A549 (cell line): ENCODE measurements at regions not wholly inside any gene's neighbourhood (a gene's known extent, or its start where the extent isn't known, plus 50 kb on each side); places are given as distances from the start of the nearest gene placed in this dataset.

Experiments used
- ATAC-seq, 2 experiments: fragments of 200-7000 bp in 1 of 2; fragments of >200 bp in 1 of 2; cut with Nextera tagmentation in 1 of 2; cut with Tn5 transposase in 1 of 2; 3 replicates each; pipeline versions ENCODE4 v1.8.0 to v1.9.1; 2018 to 2020; ENCODE audit warnings: mild to moderate bottlenecking in 1 of 2, moderate library complexity in 1 of 2
- CTCF ChIA-PET: fragments of 300-600 bp; sonication (Branson Sonifier 250); formaldehyde crosslinking; extraction: SDS; loops from one replicate; lab custom pipeline; 2021; ENCODE audit warnings: antibody characterized with exemption, inconsistent platforms; lab: Yijun Ruan, JAX
- POLR2A ChIA-PET: fragments of 350-600 bp; formaldehyde crosslinking; extraction: SDS; loops from one replicate; lab custom pipeline; 2021; ENCODE audit warnings: antibody characterized with exemption, inconsistent platforms; lab: Yijun Ruan, JAX
- DNase-seq, 2 experiments: peaks; one replicate each; pipeline versions ENCODE4 v3.0.0 to v3.0.0-alpha.2; 2011 to 2016; ENCODE audit warnings: low read depth in 1 of 2, low spot score in 1 of 2
- FAIRE-seq: peaks from 2 replicates; lab custom pipeline; 2011; peaks lifted over from hg19 to GRCh38; lab: Jason Lieb, UNC
- H3K27ac ChIP-seq, 2 experiments: fragments of >200 bp; sonication (Bioruptor Twin); formaldehyde crosslinking; 3 replicates each; pipeline ENCODE4 v1.5.1; 2016 to 2017
- H3K4me1 ChIP-seq: fragments of >200 bp; sonication (Bioruptor Twin); formaldehyde crosslinking; 3 replicates; pipeline ENCODE4 v1.6.1; 2016
- H3K4me2 ChIP-seq: fragments of >200 bp; sonication (Bioruptor Twin); formaldehyde crosslinking; 3 replicates; pipeline ENCODE4 v1.6.1; 2016
- H3K4me3 ChIP-seq: fragments of >200 bp; sonication (Bioruptor Twin); formaldehyde crosslinking; 3 replicates; pipeline ENCODE4 v1.5.1; 2016
- H3K9me3 ChIP-seq: fragments of >200 bp; sonication (Bioruptor Twin); formaldehyde crosslinking; 3 replicates; pipeline ENCODE4 v1.6.1; 2016
- CBX8 ChIP-seq: fragments of 200-600 bp; sonication (generic); IDR thresholded peaks from 2 replicates; pipeline ENCODE4 v1.6.1; 2016
- CEBPB ChIP-seq, 2 experiments: fragments of >200 bp in 1 of 2; sonication (Bioruptor Twin) in 1 of 2; formaldehyde crosslinking in 1 of 2; IDR thresholded peaks; 2 replicates each; pipeline ENCODE4 v1.6.1; 2012 to 2016
- CTCF ChIP-seq: fragments of >200 bp; sonication (Bioruptor Twin); formaldehyde crosslinking; IDR thresholded peaks from 3 replicates; pipeline ENCODE4 v1.5.1; 2016
- E2F6 ChIP-seq: IDR thresholded peaks from 2 replicates; pipeline ENCODE4 v1.6.1; 2012; ENCODE audit warnings: low read depth, borderline replicate concordance
- ESRRA ChIP-seq: fragments of 150-350 bp; IDR thresholded peaks from 2 replicates; pipeline ENCODE4 v1.6.1; 2014; ENCODE audit warnings: mild to moderate bottlenecking, low read length, borderline replicate concordance
- GATA3 ChIP-seq: IDR thresholded peaks from 2 replicates; pipeline ENCODE4 v1.6.1; 2012; ENCODE audit warnings: borderline replicate concordance
- HDAC2 ChIP-seq: fragments of 200-600 bp; sonication (generic); IDR thresholded peaks from 2 replicates; pipeline ENCODE4 v1.6.1; 2016
- HEYL ChIP-seq: fragments of 250-450 bp; sonication (Bioruptor Pico); IDR thresholded peaks from 2 replicates; pipeline ENCODE4 v1.8.0; 2021; ENCODE audit warnings: mild to moderate bottlenecking, moderate library complexity
- HOXA7 ChIP-seq: fragments of 250-450 bp; sonication (Bioruptor Pico); IDR thresholded peaks from 2 replicates; pipeline ENCODE4 v1.5.0; 2020; ENCODE audit warnings: mild to moderate bottlenecking, moderate library complexity
- HOXB13 ChIP-seq: fragments of 250-450 bp; sonication (Bioruptor Pico); IDR thresholded peaks from 2 replicates; pipeline ENCODE4 v1.5.0; 2020; ENCODE audit warnings: low read depth, mild to moderate bottlenecking, moderate library complexity
- KDM1A ChIP-seq: fragments of 200-600 bp; sonication (generic); IDR thresholded peaks from 2 replicates; pipeline ENCODE4 v1.6.1; 2016; ENCODE audit warnings: low read depth, mild to moderate bottlenecking
- NFE2L2 ChIP-seq: fragments of 150-350 bp; conservative IDR thresholded peaks from 2 replicates; pipeline ENCODE4 v1.6.1; 2014; ENCODE audit warnings: low read length
- PHF8 ChIP-seq: fragments of 200-600 bp; sonication (generic); IDR thresholded peaks from 2 replicates; pipeline ENCODE4 v1.6.1; 2016; ENCODE audit warnings: low read depth, mild to moderate bottlenecking, antibody characterized with exemption, moderate library complexity, borderline replicate concordance
- POLR2A ChIP-seq: IDR thresholded peaks from 2 replicates; pipeline ENCODE4 v1.6.1; 2012; ENCODE audit warnings: mild to moderate bottlenecking, low read length
- RAD21 ChIP-seq, 2 experiments: fragments of >200 bp in 1 of 2; sonication (Bioruptor Twin) in 1 of 2; formaldehyde crosslinking in 1 of 2; IDR thresholded peaks in 1 of 2; conservative IDR thresholded peaks in 1 of 2; 2 replicates in 1 of 2; 3 replicates in 1 of 2; pipeline ENCODE4 v1.6.1; 2012 to 2018; ENCODE audit warnings: inconsistent platforms in 1 of 2
- RCOR1 ChIP-seq: fragments of 150-350 bp; IDR thresholded peaks from 2 replicates; pipeline ENCODE4 v1.6.1; 2014; ENCODE audit warnings: antibody characterized with exemption, low read length, low read depth
- RFX5 ChIP-seq: fragments of 450-650 bp; IDR thresholded peaks from 2 replicates; pipeline ENCODE4 v1.7.1; 2014; ENCODE audit warnings: antibody characterized with exemption, mild to moderate bottlenecking, moderate library complexity
- RNF2 ChIP-seq: fragments of 200-600 bp; sonication (generic); IDR thresholded peaks from 2 replicates; pipeline ENCODE4 v1.6.1; 2016; ENCODE audit warnings: low read depth, mild to moderate bottlenecking, antibody characterized with exemption, moderate library complexity, borderline replicate concordance
- SREBF2 ChIP-seq: fragments of 450-650 bp; IDR thresholded peaks from 2 replicates; pipeline ENCODE4 v1.6.1; 2014; ENCODE audit warnings: mild to moderate bottlenecking, moderate library complexity
- TFCP2L1 ChIP-seq: fragments of 250-450 bp; sonication (Bioruptor Pico); IDR thresholded peaks from 2 replicates; pipeline ENCODE4 v1.5.0; 2021; ENCODE audit warnings: mild to moderate bottlenecking
- ZSCAN20 ChIP-seq: fragments of 250-450 bp; sonication (Bioruptor Pico); IDR thresholded peaks from 2 replicates; pipeline ENCODE4 v1.8.0; 2022; ENCODE audit warnings: mild to moderate bottlenecking, moderate library complexity
- WGBS: methylation state at CpG from one replicate; pipeline ENCODE4 v1.1.6; 2017; ENCODE audit errors: missing lambda C conversion rate; 5-methylcytosine and 5-hydroxymethylcytosine counted together
- TF ChIP-seq, protein P1 (sequence below): IDR thresholded peaks from 2 replicates; pipeline ENCODE4 v1.6.1; 2012
- TF ChIP-seq, protein P2 (sequence below): fragments of >200 bp; sonication (Bioruptor Twin); formaldehyde crosslinking; IDR thresholded peaks from 3 replicates; pipeline ENCODE4 v1.6.1; 2016
- TF ChIP-seq, protein P3 (sequence below): fragments of 250-450 bp; sonication (Bioruptor Pico); IDR thresholded peaks from 2 replicates; pipeline ENCODE4 v1.5.0; 2021; ENCODE audit warnings: mild to moderate bottlenecking, moderate library complexity, borderline replicate concordance
- TF ChIP-seq, protein P4 (sequence below): fragments of >200 bp; sonication (Bioruptor Twin); formaldehyde crosslinking; IDR thresholded peaks from 2 replicates; pipeline ENCODE4 v1.6.1; 2016
- TF ChIP-seq, protein P5 (sequence below): fragments of 250-450 bp; sonication (Bioruptor Pico); IDR thresholded peaks from 2 replicates; pipeline ENCODE4 v1.5.0; 2020; ENCODE audit warnings: low read depth, mild to moderate bottlenecking, moderate library complexity

GRCh38 chrX:69015156-69015555 is 150.1 kb downstream of the PJA1 start:
- Histone ChIP-seq H3K9me3 (no peaks in the 10 kb centered on the region), H3K4me1 (no peaks in the 10 kb centered on the region), H3K4me2 (no peak overlapping the region), H3K27ac (no peak overlapping the region), H3K4me3 (no peak overlapping the region)
- TF ChIP-seq HDAC2 (no peak), CEBPB (IDR thresholded peaks at IDR 0.05) (no peak), HOXA7 (no peak), ESRRA (no peak), HOXB13 (CRISPR knock-in tag) (no peak), SREBF2 (no peak)
- TF ChIP-seq, protein P1, sequence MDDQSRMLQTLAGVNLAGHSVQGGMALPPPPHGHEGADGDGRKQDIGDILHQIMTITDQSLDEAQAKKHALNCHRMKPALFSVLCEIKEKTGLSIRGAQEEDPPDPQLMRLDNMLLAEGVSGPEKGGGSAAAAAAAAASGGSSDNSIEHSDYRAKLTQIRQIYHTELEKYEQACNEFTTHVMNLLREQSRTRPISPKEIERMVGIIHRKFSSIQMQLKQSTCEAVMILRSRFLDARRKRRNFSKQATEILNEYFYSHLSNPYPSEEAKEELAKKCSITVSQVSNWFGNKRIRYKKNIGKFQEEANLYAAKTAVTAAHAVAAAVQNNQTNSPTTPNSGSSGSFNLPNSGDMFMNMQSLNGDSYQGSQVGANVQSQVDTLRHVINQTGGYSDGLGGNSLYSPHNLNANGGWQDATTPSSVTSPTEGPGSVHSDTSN: no peak
- ATAC-seq: no peak
- DNase-seq: no peak
- 64% methylated on average over 7 of the region's 7 CpGs for WGBS
- POLR2A ChIA-PET: no interaction called here
- no peak for FAIRE-seq
- CTCF ChIA-PET: no interaction called here

GRCh38 chrX:69014200-69014599 is 151.1 kb downstream of the PJA1 start:
- no peak for FAIRE-seq
- H3K9me3 ChIP-seq: no peaks in the 10 kb centered on the region
- WGBS: 88% methylated on average over 2 of the region's 2 CpGs
- no peak for ATAC-seq
- TF ChIP-seq RNF2 (no peak), TFCP2L1 (no peak), RFX5 (no peak)
- TF ChIP-seq, protein P2, sequence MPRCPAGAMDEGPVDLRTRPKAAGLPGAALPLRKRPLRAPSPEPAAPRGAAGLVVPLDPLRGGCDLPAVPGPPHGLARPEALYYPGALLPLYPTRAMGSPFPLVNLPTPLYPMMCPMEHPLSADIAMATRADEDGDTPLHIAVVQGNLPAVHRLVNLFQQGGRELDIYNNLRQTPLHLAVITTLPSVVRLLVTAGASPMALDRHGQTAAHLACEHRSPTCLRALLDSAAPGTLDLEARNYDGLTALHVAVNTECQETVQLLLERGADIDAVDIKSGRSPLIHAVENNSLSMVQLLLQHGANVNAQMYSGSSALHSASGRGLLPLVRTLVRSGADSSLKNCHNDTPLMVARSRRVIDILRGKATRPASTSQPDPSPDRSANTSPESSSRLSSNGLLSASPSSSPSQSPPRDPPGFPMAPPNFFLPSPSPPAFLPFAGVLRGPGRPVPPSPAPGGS: no peak
- H3K27ac ChIP-seq: no peak overlapping the region
- CTCF ChIA-PET: no interaction called here
- POLR2A ChIA-PET: no interaction called here
- H3K4me3 ChIP-seq: no peak overlapping the region
- no peak for DNase-seq
- no peak overlapping the region for H3K4me2 ChIP-seq
- no peaks in the 10 kb centered on the region for H3K4me1 ChIP-seq

DNA sequence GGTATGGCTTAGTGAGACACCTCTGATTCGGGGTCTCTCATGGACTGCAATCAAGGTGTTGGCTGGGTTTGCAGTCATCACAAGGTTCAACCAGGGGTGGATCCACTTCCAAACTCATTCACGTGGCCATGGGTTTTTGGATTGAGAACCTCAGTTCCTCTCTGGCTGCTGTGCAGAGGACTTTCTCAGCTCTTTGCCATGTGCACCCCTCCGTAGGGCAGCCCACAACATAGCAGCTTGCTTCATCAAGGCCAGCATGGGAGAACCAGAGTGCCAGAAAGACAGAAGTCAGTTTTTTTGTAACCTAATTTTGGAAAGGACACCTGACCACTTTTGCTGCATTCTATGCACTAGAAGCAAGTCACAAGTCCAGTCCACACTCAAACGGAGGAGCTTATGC is 154.9 kb downstream of the PJA1 start:
- Histone ChIP-seq H3K4me1 (no peaks in the 10 kb centered on the region), H3K4me2 (no peak overlapping the region), H3K27ac (no peak overlapping the region), H3K9me3 (no peaks in the 10 kb centered on the region; the same call in 2 of the 3 replicates), H3K4me3 (no peak overlapping the region)
- TF ChIP-seq POLR2A (no peak), HEYL (CRISPR knock-in tag) (no peak), NFE2L2 (no peak), E2F6 (no peak), RAD21 (conservative IDR thresholded peaks at IDR 0.05 in 1 of 2, IDR thresholded peaks at IDR 0.05 in 1 of 2) (no peak), RCOR1 (no peak), PHF8 (no peak), CBX8 (no peak), KDM1A (no peak), GATA3 (no peak), CTCF (no peak), ZSCAN20 (CRISPR knock-in tag) (no peak)
- TF ChIP-seq, protein P3, sequence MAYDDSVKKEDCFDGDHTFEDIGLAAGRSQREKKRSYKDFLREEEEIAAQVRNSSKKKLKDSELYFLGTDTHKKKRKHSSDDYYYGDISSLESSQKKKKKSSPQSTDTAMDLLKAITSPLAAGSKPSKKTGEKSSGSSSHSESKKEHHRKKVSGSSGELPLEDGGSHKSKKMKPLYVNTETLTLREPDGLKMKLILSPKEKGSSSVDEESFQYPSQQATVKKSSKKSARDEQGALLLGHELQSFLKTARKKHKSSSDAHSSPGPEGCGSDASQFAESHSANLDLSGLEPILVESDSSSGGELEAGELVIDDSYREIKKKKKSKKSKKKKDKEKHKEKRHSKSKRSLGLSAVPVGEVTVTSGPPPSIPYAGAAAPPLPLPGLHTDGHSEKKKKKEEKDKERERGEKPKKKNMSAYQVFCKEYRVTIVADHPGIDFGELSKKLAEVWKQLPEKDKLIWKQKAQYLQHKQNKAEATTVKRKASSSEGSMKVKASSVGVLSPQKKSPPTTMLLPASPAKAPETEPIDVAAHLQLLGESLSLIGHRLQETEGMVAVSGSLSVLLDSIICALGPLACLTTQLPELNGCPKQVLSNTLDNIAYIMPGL: no peak
- TF ChIP-seq, protein P4, sequence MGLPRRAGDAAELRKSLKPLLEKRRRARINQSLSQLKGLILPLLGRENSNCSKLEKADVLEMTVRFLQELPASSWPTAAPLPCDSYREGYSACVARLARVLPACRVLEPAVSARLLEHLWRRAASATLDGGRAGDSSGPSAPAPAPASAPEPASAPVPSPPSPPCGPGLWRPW: no peak
- TF ChIP-seq, protein P5, sequence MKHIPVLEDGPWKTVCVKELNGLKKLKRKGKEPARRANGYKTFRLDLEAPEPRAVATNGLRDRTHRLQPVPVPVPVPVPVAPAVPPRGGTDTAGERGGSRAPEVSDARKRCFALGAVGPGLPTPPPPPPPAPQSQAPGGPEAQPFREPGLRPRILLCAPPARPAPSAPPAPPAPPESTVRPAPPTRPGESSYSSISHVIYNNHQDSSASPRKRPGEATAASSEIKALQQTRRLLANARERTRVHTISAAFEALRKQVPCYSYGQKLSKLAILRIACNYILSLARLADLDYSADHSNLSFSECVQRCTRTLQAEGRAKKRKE (CRISPR knock-in tag): no peak
- WGBS: 13% methylated on average over 4 of the region's 4 CpGs
- FAIRE-seq (no peak), ATAC-seq (no peak), DNase-seq (no peak)
- POLR2A ChIA-PET: no interaction called here
- CTCF ChIA-PET: no interaction called here
